ENCODE measurements at regions not wholly inside any gene's neighbourhood (a gene's known extent, or its start where the extent isn't known, plus 50 kb on each side); places are given as distances from the start of the nearest gene placed in this dataset.

DNA sequence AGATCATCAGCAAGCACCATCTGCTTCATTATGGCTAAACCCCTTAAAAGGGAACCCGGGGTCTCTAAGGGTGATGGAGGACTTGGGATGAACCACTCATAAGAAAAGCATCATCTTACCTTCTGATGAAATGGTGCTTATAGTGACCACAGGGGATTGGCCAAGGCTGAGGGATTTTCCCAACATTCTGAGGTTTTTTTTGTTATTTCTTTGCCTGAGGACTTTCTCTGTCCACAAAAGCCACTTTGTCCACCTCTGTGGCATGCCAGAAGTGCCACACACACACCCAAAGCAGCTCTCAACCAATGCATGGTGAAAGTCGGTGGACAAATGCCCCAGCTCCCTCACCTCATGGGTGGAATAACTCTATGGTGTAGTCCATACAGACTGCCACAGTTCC, 79.3 kb upstream of the TOP1 start:
- TF ChIP-seq, protein P1, sequence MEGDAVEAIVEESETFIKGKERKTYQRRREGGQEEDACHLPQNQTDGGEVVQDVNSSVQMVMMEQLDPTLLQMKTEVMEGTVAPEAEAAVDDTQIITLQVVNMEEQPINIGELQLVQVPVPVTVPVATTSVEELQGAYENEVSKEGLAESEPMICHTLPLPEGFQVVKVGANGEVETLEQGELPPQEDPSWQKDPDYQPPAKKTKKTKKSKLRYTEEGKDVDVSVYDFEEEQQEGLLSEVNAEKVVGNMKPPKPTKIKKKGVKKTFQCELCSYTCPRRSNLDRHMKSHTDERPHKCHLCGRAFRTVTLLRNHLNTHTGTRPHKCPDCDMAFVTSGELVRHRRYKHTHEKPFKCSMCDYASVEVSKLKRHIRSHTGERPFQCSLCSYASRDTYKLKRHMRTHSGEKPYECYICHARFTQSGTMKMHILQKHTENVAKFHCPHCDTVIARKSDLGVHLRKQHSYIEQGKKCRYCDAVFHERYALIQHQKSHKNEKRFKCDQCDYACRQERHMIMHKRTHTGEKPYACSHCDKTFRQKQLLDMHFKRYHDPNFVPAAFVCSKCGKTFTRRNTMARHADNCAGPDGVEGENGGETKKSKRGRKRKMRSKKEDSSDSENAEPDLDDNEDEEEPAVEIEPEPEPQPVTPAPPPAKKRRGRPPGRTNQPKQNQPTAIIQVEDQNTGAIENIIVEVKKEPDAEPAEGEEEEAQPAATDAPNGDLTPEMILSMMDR (IDR thresholded peaks at IDR 0.05; ENCODE audit: low read depth, low read length, missing input control), result no peak
- TF ChIP-seq JUND (IDR thresholded peaks at IDR 0.05) (no peak), TAF1 (conservative IDR thresholded peaks at IDR 0.05) (no peak), YY1 (IDR thresholded peaks at IDR 0.05) (no peak)
